ENCODE measurements at regions not wholly inside any gene's neighbourhood (a gene's known extent, or its start where the extent isn't known, plus 50 kb on each side); places are given as distances from the start of the nearest gene placed in this dataset.

- TF ChIP-seq TRIM28 (IDR thresholded peaks at IDR 0.05; ENCODE audit: borderline replicate concordance, low read length) = no peak
- no peak for TF ChIP-seq ZNF221 (tag by site-specific recombination; IDR thresholded peaks at IDR 0.05; ENCODE audit: borderline replicate concordance)
Observed at GRCh38 chr5:129363991-129364390, 96.1 kb upstream of the ADAMTS19 start.

Measured in HEK293 (cell line).